ENCODE measurements at regions not wholly inside any gene's neighbourhood (a gene's known extent, or its start where the extent isn't known, plus 50 kb on each side); places are given as distances from the start of the nearest gene placed in this dataset.

DNA sequence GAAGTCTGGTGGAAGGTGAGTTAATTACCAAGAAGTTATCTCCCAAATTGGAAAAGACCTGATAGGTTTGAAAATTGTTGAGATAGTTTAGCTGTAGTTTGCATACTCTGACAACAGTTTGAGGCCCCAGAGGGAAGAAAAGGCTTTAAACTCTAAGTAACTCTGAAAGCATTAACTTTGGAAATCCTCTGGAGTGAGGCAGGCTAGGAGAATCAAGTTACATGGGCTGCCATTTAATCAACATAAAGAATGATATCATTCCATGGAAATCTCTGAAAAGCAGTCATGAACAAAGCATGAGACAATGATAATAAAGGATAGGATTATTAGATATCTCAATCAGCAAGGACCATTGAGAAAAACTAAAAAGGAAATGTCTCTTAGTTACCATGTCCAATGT is 647.1 kb downstream of the ANKRD50 start:
- TF ChIP-seq CTCF (IDR thresholded peaks at IDR 0.05) (no peak), POLR2A (IDR thresholded peaks at IDR 0.05) (no peak)
